Glomerular visceral epithelial cell (primary cell): ENCODE measurements at regions not wholly inside any gene's neighbourhood (a gene's known extent, or its start where the extent isn't known, plus 50 kb on each side); places are given as distances from the start of the nearest gene placed in this dataset.

ENCODE experiments used
- DNase-seq: peaks from one replicate; pipeline ENCODE4 v3.0.0-alpha.2; 2016; ENCODE audit errors: extremely low spot score

- no peak for DNase-seq
Measured at GRCh38 chr14:35222872-35223466, 69.2 kb upstream of the PSMA6 start.

DNA sequence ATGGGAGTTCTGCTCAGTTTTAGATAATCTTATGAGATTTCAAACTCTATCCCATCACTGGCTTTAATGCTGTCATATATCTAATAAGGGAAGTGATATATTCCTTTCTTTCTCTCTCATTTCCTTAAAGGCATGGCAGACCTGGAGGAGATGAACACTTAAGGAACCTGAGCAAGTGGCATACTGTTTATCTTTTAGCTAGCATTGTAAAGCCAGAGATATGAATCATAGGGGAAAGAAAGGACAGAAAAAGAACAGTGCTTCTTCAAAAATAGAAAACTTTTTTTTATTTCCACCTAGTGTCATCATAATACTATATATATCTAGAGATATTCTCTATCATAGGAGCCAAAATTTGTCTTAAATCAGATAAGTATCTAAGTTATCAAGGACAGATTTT lies 68.3 kb upstream of the PSMA6 start:
- no peak for DNase-seq

- DNase-seq: no peak
Measured at GRCh38 chr14:35224615-35225014, 67.6 kb upstream of the PSMA6 start.

- DNase-seq: peak; percentile 14
Measured at GRCh38 chr14:35229084-35229791, 62.9 kb upstream of the PSMA6 start.

DNA sequence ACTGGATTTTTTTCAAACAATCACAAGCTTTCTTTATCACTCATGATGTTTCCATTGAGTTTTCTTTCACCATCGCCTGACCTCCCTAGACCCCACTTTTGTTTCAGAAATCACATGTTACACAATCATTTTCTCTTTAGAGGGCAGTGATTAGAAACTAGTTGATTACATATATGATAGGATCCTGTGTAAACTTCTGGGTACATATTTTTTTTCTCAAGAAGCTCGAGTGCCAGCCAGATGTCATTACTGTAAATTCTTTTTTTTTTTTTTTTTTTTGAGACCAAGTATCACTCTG lies 62.4 kb upstream of the PSMA6 start:
- DNase-seq: no peak

- no peak for DNase-seq
Measured at GRCh38 chr14:35231207-35231760, 60.9 kb upstream of the PSMA6 start.

DNA sequence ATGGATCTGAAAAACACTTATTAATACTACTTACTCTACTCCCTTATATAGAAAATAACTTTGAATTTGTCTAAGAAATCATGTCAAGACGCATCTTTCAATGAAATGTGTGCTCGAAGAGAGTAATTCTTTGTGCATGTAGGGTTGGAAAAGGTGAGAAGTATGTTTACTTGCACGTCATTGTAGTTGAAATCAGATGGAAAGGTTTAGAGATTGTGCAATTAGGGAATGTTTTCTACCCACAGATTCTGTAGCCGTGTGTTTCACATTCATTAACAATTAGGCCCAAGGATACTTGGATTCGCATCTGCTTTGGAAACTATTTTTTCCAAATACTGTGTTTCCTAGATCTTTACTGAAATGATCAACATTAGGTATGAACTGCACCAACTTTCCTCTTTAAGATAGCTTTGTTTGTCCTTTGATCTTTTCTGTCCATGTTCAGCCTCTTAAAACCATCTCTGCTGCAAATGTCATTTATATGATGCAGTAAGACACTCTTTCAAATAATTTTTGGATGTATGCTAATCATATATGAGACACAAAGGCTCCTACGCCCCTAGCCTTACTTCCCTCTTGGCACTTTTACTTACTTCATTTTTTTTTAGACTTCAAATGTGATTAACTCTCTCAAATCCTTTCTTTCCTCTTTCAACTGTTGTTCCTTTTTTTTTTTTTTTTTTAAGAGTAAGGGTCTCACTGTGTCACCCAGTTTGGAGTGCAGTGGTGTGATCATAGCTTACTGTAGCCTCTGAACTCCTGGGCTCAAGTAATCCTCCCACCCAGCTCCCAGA lies 58.0 kb upstream of the PSMA6 start:
- DNase-seq: no peak

DNA sequence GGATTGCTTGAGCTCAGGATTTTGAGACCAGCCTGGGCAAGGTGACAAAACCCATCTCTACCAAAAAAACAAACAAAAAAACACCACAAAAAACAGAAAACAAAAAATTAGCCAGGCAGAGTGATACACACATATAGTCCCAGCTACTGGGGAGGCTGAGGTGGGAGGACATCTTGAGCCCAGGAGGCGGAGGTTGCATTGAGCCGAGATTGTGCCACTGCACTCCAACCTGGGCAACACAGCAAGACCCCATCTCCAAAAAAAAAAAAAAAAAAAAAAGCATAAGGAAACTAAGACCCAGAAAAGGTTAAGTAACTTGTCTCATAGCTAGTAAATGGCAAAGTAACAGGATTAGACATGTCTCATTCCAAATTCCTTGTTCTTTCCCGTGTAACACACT lies 56.3 kb upstream of the PSMA6 start:
- DNase-seq: no peak

GRCh38 chr14:35236806-35237205 lies 55.4 kb upstream of the PSMA6 start:
- DNase-seq: no peak

DNA sequence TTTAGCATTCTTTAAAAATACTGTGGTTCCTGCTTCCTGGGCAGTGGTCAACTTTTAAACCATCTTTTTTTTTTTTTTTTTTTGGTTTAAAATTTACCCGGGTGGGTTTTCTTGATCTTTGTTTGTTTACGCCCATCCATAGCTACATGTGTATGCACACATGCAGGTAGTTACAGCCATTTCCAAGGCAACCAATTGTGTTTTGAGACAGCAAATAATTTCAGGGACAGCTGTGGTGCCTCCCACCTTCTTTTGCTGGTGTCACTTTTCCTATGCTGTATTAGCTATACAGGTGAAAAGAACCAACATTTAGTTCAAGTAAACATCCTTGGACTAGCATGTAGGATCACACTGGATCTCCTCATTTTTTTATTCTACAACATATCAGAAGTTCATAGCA lies 52.0 kb upstream of the PSMA6 start:
- no peak for DNase-seq
